ENCODE measurements at regions not wholly inside any gene's neighbourhood (a gene's known extent, or its start where the extent isn't known, plus 50 kb on each side); places are given as distances from the start of the nearest gene placed in this dataset.
A peak's percentile ranks its signal among the peaks of the same experiment; 100 is the strongest.
"Not testable (repeated sequence)": the region's sequence is repeated elsewhere in the genome, so short reads cannot be mapped to it uniquely, and the experiment has no call there.

DNA sequence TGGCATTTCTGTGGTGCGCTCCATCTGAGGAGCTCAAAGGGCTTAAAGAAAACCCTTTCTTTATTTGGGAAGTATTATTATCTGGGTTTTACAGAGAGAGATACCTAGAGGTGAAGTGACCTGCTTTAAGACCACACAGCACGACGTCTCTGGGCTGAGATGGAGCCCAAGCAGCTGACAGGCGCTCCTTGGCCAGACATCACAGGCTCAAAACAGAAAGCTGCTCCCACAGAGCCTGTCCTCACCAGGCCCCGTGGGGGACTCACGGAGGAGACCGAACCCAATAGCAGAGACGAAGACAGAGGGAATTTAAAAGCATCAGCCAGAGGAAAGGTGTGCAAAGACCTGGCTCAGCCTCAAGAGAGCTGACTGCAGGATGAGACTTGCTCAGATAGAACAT, 175.9 kb upstream of the IRF2BP2 start:
- H3K9me1 ChIP-seq (ENCODE audit: control insufficient read depth, extremely low read depth, insufficient read depth, low read length); H2AFZ ChIP-seq (ENCODE audit: control insufficient read depth, low read length); H3K4me1 ChIP-seq (ENCODE audit: control insufficient read depth, extremely low read depth, insufficient read depth, low read length); DNase-seq (ENCODE audit: low read depth, low spot score); FAIRE-seq; H3K27ac ChIP-seq (ENCODE audit: control insufficient read depth, insufficient read depth, low read length); H3K4me3 ChIP-seq (ENCODE audit: control insufficient read depth in 2 of 3, extremely low read depth in 1 of 3, insufficient read depth in 2 of 3, low read depth in 1 of 3, low read length in 3 of 3); H3K36me3 ChIP-seq (ENCODE audit: control insufficient read depth in 2 of 2, extremely low read depth in 1 of 2, insufficient read depth in 2 of 2, low read length in 2 of 2); H4K20me1 ChIP-seq (ENCODE audit: control insufficient read depth, extremely low read depth, insufficient read depth, low read length); H3K9me3 ChIP-seq (ENCODE audit: control insufficient read depth, low read depth, low read length); H3K9ac ChIP-seq (ENCODE audit: control insufficient read depth, extremely low read depth, insufficient read depth, low read length); H3K27me3 ChIP-seq (ENCODE audit: control insufficient read depth, extremely low read depth, insufficient read depth, low read length); dilution Hi-C loops (cut with MboI; ENCODE audit: extremely low pct_ligation_motif_present, low sequenced_read_pairs); H3K79me2 ChIP-seq (ENCODE audit: control insufficient read depth, insufficient read depth, low read length); H3K4me2 ChIP-seq (ENCODE audit: control insufficient read depth, extremely low read depth, insufficient read depth, low read depth, low read length): not testable (repeated sequence)

DNA sequence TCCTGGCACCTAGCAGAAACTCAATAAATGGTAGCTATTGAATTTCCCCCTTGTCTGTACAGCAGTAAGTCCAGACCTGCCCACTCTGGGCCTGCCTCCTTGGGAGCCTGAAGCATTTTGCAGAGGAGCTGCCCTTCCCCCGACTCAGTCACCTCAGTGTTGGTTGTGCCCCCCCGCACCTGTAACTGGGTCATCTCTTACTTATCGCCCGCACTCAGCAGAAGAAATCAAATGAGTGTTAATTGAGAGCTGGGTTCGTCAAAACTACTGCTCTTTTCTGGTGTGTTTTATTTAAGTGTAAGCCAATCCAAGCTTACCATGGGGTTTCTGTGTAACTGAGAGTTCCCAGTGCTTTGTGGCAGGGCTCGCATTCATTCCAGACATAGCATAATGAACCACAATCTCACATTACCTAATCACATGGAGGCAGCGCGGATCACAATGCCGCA, 175.5 kb upstream of the IRF2BP2 start:
- H3K4me3 ChIP-seq (ENCODE audit: control insufficient read depth in 2 of 3, extremely low read depth in 1 of 3, insufficient read depth in 2 of 3, low read depth in 1 of 3, low read length in 3 of 3); H3K9me3 ChIP-seq (ENCODE audit: control insufficient read depth, low read depth, low read length); H3K27ac ChIP-seq (ENCODE audit: control insufficient read depth, insufficient read depth, low read length); H3K36me3 ChIP-seq (ENCODE audit: control insufficient read depth in 2 of 2, extremely low read depth in 1 of 2, insufficient read depth in 2 of 2, low read length in 2 of 2); H2AFZ ChIP-seq (ENCODE audit: control insufficient read depth, low read length); H3K9ac ChIP-seq (ENCODE audit: control insufficient read depth, extremely low read depth, insufficient read depth, low read length); H3K4me1 ChIP-seq (ENCODE audit: control insufficient read depth, extremely low read depth, insufficient read depth, low read length); H3K27me3 ChIP-seq (ENCODE audit: control insufficient read depth, extremely low read depth, insufficient read depth, low read length); H4K20me1 ChIP-seq (ENCODE audit: control insufficient read depth, extremely low read depth, insufficient read depth, low read length); H3K79me2 ChIP-seq (ENCODE audit: control insufficient read depth, insufficient read depth, low read length); dilution Hi-C loops (cut with MboI; ENCODE audit: extremely low pct_ligation_motif_present, low sequenced_read_pairs); FAIRE-seq; H3K9me1 ChIP-seq (ENCODE audit: control insufficient read depth, extremely low read depth, insufficient read depth, low read length); DNase-seq (ENCODE audit: low read depth, low spot score): not testable (repeated sequence)
- peak overlapping the region; percentile 10 for H3K4me2 ChIP-seq (ENCODE audit: control insufficient read depth, extremely low read depth, insufficient read depth, low read depth, low read length)

- H4K20me1 ChIP-seq (ENCODE audit: control insufficient read depth, extremely low read depth, insufficient read depth, low read length); H3K27ac ChIP-seq (ENCODE audit: control insufficient read depth, insufficient read depth, low read length); H3K36me3 ChIP-seq (ENCODE audit: control insufficient read depth in 2 of 2, extremely low read depth in 1 of 2, insufficient read depth in 2 of 2, low read length in 2 of 2); H3K4me2 ChIP-seq (ENCODE audit: control insufficient read depth, extremely low read depth, insufficient read depth, low read depth, low read length); H3K9me1 ChIP-seq (ENCODE audit: control insufficient read depth, extremely low read depth, insufficient read depth, low read length); H3K79me2 ChIP-seq (ENCODE audit: control insufficient read depth, insufficient read depth, low read length); H2AFZ ChIP-seq (ENCODE audit: control insufficient read depth, low read length); H3K9me3 ChIP-seq (ENCODE audit: control insufficient read depth, low read depth, low read length); H3K9ac ChIP-seq (ENCODE audit: control insufficient read depth, extremely low read depth, insufficient read depth, low read length); H3K4me3 ChIP-seq (ENCODE audit: control insufficient read depth in 2 of 3, extremely low read depth in 1 of 3, insufficient read depth in 2 of 3, low read depth in 1 of 3, low read length in 3 of 3); FAIRE-seq; H3K4me1 ChIP-seq (ENCODE audit: control insufficient read depth, extremely low read depth, insufficient read depth, low read length); dilution Hi-C loops (cut with MboI; ENCODE audit: extremely low pct_ligation_motif_present, low sequenced_read_pairs); DNase-seq (ENCODE audit: low read depth, low spot score): not testable (repeated sequence)
- H3K27me3 ChIP-seq (ENCODE audit: control insufficient read depth, extremely low read depth, insufficient read depth, low read length), result peaks cover 13% of the 10 kb centered on the region
These were observed 174.1 kb upstream of the IRF2BP2 start for GRCh38 chr1:234784108-234784507.
